Keratinocyte (primary cell): ENCODE measurements at regions not wholly inside any gene's neighbourhood (a gene's known extent, or its start where the extent isn't known, plus 50 kb on each side); places are given as distances from the start of the nearest gene placed in this dataset.

Experiments
- DNase-seq: peaks from one replicate; pipeline ENCODE4 v3.0.0-alpha.2; 2011; ENCODE audit warnings: low read depth, missing footprints, low spot score
- FAIRE-seq: peaks from 2 replicates; lab custom pipeline; 2011; peaks lifted over from hg19 to GRCh38; lab: Jason Lieb, UNC
- H2AFZ ChIP-seq: 2 replicates; pipeline ENCODE4 v1.6.0; 2012; ENCODE audit warnings: low read length, control low read depth, inconsistent platforms; ENCODE audit not compliant: control insufficient read depth
- H3K27ac ChIP-seq: 2 replicates; pipeline ENCODE4 v1.5.1; 2011; ENCODE audit warnings: low read length; ENCODE audit not compliant: control insufficient read depth, insufficient read depth
- H3K27me3 ChIP-seq: 3 replicates; pipeline ENCODE4 v1.6.0; 2011; ENCODE audit warnings: low read length; ENCODE audit not compliant: control insufficient read depth, insufficient read depth; ENCODE audit errors: extremely low read depth
- H3K36me3 ChIP-seq, 2 experiments: 2 replicates in 1 of 2; 3 replicates in 1 of 2; pipeline ENCODE4 v1.5.1; 2011; ENCODE audit warnings: low read length in 2 of 2, mild to moderate bottlenecking in 1 of 2; ENCODE audit not compliant: control insufficient read depth in 2 of 2, insufficient read depth in 2 of 2; ENCODE audit errors: extremely low read depth in 1 of 2
- H3K4me1 ChIP-seq: 3 replicates; pipeline ENCODE4 v1.5.1; 2011; ENCODE audit warnings: low read length; ENCODE audit not compliant: control insufficient read depth, insufficient read depth; ENCODE audit errors: extremely low read depth
- H3K4me2 ChIP-seq: 3 replicates; pipeline ENCODE4 v1.6.0; 2011; ENCODE audit warnings: low read depth, low read length; ENCODE audit not compliant: control insufficient read depth, insufficient read depth; ENCODE audit errors: extremely low read depth
- H3K4me3 ChIP-seq, 3 experiments: fragments of 200-600 bp in 1 of 3; sonication (generic) in 1 of 3; 2 replicates in 2 of 3; 3 replicates in 1 of 3; pipeline ENCODE4 v1.5.1; 2011 to 2016; ENCODE audit warnings: low read length in 3 of 3, mild to moderate bottlenecking in 3 of 3, control low read depth in 2 of 3, inconsistent platforms in 1 of 3, low read depth in 1 of 3, mixed read lengths in 1 of 3, mixed run types in 1 of 3, moderate library complexity in 1 of 3; ENCODE audit not compliant: control insufficient read depth in 2 of 3, insufficient read depth in 2 of 3; ENCODE audit errors: extremely low read depth in 1 of 3
- H3K79me2 ChIP-seq: 2 replicates; pipeline ENCODE4 v1.6.0; 2012; ENCODE audit warnings: low read length; ENCODE audit not compliant: control insufficient read depth, insufficient read depth
- H3K9ac ChIP-seq: 3 replicates; pipeline ENCODE4 v1.6.0; 2011; ENCODE audit warnings: low read length; ENCODE audit not compliant: control insufficient read depth, insufficient read depth; ENCODE audit errors: extremely low read depth
- H3K9me1 ChIP-seq: 3 replicates; pipeline ENCODE4 v1.6.0; 2011; ENCODE audit warnings: low read length; ENCODE audit not compliant: control insufficient read depth, insufficient read depth; ENCODE audit errors: extremely low read depth
- H3K9me3 ChIP-seq: 2 replicates; pipeline ENCODE4 v1.5.1; 2012; ENCODE audit warnings: low read depth, low read length; ENCODE audit not compliant: control insufficient read depth
- H4K20me1 ChIP-seq: 3 replicates; pipeline ENCODE4 v1.6.0; 2011; ENCODE audit warnings: low read length; ENCODE audit not compliant: control insufficient read depth, insufficient read depth; ENCODE audit errors: extremely low read depth
- EZH2 ChIP-seq: IDR thresholded peaks from one replicate; pipeline ENCODE4 v1.6.1; 2012; ENCODE audit warnings: inconsistent platforms, mild to moderate bottlenecking, low read length, moderate library complexity
- dilution Hi-C: fragments of 300-500 bp; cut with MboI; formaldehyde crosslinking; loops from one replicate; pipeline ENCODE4 v1.7.0; 2020; ENCODE audit warnings: low sequenced_read_pairs; ENCODE audit not compliant: extremely low pct_ligation_motif_present
- TF ChIP-seq, protein P1 (sequence below), 3 experiments: IDR thresholded peaks in 1 of 3; conservative IDR thresholded peaks in 1 of 3; optimal IDR thresholded peaks in 1 of 3; 2 replicates in 2 of 3; 3 replicates in 1 of 3; pipeline versions ENCODE3 to v1.5.1; 2011; ENCODE audit warnings: low read length in 3 of 3, mild to moderate bottlenecking in 3 of 3, moderate library complexity in 2 of 3, control low read depth in 1 of 3, inconsistent platforms in 1 of 3; ENCODE audit not compliant: insufficient read depth in 2 of 3; ENCODE audit errors: extremely low read depth in 1 of 3

DNA sequence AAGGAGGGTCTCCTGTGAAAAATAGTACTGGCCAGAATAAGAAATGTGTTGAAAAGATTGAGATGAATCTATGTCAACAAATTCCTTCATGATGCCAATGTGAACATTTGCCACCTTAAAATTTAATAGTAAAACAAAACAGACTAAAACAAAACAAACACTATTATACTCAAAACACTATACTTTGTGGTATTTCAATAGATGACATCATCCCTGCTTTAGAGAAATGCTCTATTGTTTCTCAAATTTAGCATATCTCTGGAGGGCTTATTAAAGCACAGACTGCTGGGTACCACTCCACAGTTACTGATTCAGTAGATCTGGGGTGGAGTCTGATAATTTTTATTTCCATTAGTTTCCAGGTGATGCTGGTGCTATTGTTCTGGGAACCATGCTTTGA is 579.4 kb upstream of the FAM98A start:
- H3K9me3 ChIP-seq: no peaks in the 10 kb centered on the region
- no peak for TF ChIP-seq EZH2
- TF ChIP-seq, protein P1, sequence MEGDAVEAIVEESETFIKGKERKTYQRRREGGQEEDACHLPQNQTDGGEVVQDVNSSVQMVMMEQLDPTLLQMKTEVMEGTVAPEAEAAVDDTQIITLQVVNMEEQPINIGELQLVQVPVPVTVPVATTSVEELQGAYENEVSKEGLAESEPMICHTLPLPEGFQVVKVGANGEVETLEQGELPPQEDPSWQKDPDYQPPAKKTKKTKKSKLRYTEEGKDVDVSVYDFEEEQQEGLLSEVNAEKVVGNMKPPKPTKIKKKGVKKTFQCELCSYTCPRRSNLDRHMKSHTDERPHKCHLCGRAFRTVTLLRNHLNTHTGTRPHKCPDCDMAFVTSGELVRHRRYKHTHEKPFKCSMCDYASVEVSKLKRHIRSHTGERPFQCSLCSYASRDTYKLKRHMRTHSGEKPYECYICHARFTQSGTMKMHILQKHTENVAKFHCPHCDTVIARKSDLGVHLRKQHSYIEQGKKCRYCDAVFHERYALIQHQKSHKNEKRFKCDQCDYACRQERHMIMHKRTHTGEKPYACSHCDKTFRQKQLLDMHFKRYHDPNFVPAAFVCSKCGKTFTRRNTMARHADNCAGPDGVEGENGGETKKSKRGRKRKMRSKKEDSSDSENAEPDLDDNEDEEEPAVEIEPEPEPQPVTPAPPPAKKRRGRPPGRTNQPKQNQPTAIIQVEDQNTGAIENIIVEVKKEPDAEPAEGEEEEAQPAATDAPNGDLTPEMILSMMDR (optimal IDR thresholded peaks at IDR 0.05 in 1 of 3, IDR thresholded peaks at IDR 0.05 in 1 of 3, conservative IDR thresholded peaks at IDR 0.05 in 1 of 3; ENCODE audit: extremely low read depth in 1 of 3, insufficient read depth in 2 of 3, low read length in 3 of 3): no peak
- no peak for FAIRE-seq

DNA sequence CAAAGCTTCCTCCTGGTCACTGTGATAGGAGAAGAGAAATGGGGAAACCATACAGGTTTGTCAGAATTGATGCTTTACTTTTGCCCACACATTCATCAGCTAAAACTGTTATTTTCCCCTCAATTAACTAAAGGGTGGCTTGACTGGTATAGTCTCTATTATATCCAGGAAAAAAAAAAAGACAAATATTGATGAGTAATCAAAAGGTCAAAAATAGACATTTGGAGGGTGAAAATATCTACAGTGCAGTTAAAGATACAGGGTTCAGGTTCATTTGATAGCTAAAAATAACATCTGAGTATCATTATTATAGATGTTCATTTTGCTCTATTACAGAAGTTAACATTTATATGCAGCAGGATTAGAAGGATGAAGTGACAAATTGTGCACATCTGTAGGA is 577.6 kb upstream of the FAM98A start:
- FAIRE-seq (no peak), DNase-seq (no peak)
- H2AFZ ChIP-seq: no peak overlapping the region
- dilution Hi-C loops: no loop called here
- no peaks in the 10 kb centered on the region for H3K79me2 ChIP-seq
- H3K4me2 ChIP-seq: no peak overlapping the region
- no peaks in the 10 kb centered on the region for H3K9me3 ChIP-seq
- no peak overlapping the region for H3K4me3 ChIP-seq
- no peak for TF ChIP-seq EZH2
- TF ChIP-seq, protein P1 (optimal IDR thresholded peaks at IDR 0.05 in 1 of 3, IDR thresholded peaks at IDR 0.05 in 1 of 3, conservative IDR thresholded peaks at IDR 0.05 in 1 of 3; ENCODE audit: extremely low read depth in 1 of 3, insufficient read depth in 2 of 3, low read length in 3 of 3): no peak
- no peaks in the 10 kb centered on the region for H3K9me1 ChIP-seq
- H4K20me1 ChIP-seq: no peaks in the 10 kb centered on the region
- no peak overlapping the region for H3K9ac ChIP-seq
- H3K4me1 ChIP-seq: no peaks in the 10 kb centered on the region
- H3K36me3 ChIP-seq: no peaks in the 10 kb centered on the region
- no peak overlapping the region for H3K27ac ChIP-seq
- H3K27me3 ChIP-seq: no peaks in the 10 kb centered on the region

More for the DNA sequence above, 579.4 kb upstream of the FAM98A start:
- H3K9me1 ChIP-seq: no peaks in the 10 kb centered on the region
- H4K20me1 ChIP-seq: no peaks in the 10 kb centered on the region
- no peak overlapping the region for H3K4me3 ChIP-seq
- no peaks in the 10 kb centered on the region for H3K4me1 ChIP-seq
- DNase-seq: no peak
- dilution Hi-C loops: no loop called here
- H3K9ac ChIP-seq: no peak overlapping the region
- H3K4me2 ChIP-seq: no peak overlapping the region
- H3K36me3 ChIP-seq: no peaks in the 10 kb centered on the region
- H3K27me3 ChIP-seq: no peaks in the 10 kb centered on the region
- H2AFZ ChIP-seq: no peak overlapping the region
- H3K79me2 ChIP-seq: no peaks in the 10 kb centered on the region
- no peak overlapping the region for H3K27ac ChIP-seq
